ENCODE measurements at regions not wholly inside any gene's neighbourhood (a gene's known extent, or its start where the extent isn't known, plus 50 kb on each side); places are given as distances from the start of the nearest gene placed in this dataset.

GRCh38 chr11:45091563-45092403, 54.7 kb upstream of the PRDM11 start:
- no peak for DNase-seq

DNA sequence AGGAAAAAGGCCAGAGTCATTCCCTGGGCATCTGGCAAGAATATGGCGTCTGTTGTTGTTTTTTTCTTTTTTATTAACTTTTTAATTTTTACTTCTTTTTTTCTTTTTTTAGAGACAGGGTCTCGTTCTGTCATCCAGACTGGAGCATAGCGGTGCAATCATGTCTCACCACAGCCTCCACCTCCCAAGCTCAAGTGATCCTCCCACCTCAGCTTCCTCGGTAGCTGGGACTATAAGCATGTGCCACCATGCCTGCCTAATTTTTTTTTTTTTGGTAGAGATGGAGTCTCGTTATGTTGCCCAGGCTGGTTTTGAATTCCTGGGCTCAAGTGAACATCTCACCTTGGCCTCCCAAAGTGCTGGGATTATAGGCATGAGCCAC, 54.0 kb upstream of the PRDM11 start:
- DNase-seq: no peak

DNA sequence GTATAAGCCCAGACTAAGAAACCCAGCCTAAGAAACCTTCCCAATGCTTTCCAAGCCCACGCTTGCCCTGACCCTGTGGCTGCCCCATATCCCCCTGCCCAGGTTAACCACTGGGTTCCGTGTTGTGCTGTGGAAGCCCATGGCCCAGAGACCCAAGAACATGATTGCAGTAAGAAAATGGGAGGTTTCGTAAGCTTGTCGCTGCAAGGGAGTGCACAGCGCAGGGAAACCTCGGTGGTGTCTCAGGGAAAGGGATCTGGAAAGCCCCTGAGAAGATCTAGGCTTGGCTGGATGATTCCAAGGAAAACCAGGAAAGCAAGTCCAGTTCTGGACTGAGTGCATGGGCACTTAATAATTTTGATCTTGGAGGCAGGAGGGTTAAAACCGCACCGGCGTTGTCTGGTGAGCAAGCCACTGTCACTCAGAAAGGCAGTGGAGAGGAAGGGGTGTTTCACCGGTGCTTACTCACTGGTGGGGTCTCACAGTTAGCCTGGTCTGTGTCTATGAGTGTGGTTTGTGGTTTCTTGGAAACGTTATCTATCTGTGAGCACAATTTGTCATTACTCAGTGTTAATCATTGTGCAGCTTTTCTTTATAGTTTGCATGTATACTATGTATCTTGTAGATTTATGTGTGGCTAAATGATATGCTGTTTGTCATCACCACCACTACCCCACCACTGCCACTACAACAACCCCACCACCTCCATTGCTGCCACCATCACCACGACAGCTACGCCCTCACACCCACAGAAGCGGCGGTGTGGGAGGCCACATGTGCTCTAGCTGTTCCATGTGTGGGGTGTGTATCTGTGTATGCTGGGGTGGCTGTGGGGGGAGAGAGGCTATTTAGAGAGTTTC, 53.3 kb upstream of the PRDM11 start:
- DNase-seq: no peak

DNA sequence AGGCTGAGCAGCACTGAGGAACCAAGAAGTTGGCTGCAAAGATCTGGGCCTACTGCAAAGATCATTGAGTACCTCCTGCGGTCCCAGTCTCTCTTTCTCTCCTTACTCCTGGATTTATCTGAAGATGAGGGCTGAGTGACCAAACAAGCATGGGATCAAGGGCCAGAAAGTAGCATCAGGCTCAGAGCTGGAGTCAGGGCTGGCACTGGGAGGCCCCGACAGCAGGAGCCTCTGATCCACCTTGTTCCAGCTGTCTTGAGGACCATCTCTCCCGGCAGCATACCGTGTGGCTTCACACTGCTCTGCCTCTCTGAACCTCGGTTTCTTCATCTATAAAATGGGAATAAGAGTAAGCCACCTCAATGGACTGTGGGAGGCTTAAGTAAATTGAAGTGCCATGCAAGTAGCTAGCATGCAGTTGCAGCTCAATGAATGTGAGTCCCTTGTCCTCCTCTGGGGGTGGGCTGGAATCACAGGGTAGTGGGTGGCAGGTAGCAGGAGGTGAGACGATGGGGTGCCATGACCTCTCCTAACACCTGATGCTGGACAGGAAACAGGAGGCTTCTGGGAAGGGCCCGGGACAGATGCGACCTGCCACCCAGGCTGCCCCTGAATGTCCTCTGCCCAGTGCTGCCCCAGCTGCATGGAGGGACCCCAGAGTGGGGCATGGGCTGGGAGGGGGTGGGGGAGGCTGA, 52.5 kb upstream of the PRDM11 start:
- DNase-seq: no peak

GRCh38 chr11:45094958-45095690, 51.3 kb upstream of the PRDM11 start:
- no peak for DNase-seq

DNA sequence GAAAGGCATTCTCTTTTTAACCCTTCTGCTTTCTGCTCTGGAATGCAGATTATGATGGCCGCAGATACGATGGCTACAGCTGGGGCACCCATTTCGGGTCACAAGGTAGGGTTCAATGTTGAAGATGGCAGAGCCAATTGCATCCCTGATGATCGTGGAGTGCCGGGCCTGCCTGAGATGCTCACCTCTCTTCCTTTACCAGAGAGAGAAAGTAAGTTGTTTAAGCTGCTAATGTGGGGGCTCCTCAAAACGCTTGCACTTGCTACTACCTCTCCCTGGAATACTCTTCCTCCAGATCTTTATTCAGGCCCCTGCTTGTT, 50.8 kb upstream of the PRDM11 start:
- no peak for DNase-seq

DNA sequence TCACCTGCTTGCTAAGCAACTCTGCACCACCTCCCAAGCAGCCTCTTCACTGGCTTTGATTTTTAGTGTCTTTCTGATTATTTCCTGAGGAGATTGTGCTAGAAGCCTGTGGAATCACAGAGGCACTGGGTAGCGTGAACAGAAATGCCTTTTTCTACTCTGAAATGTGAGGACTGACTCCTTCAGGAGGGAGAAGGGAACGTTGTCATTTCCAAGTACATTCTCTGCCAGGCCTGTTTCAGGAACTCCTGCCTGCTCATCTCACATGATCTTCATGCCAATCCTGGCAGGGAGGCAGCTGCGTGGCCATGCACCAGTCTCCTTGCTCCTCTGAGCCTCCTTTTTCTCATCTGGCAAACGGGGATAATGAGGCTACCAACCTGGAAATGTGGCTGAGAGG, 49.8 kb upstream of the PRDM11 start:
- no peak for DNase-seq
